HL-60 (cell line): ENCODE measurements at regions not wholly inside any gene's neighbourhood (a gene's known extent, or its start where the extent isn't known, plus 50 kb on each side); places are given as distances from the start of the nearest gene placed in this dataset.
"Not testable (repeated sequence)": the region's sequence is repeated elsewhere in the genome, so short reads cannot be mapped to it uniquely, and the experiment has no call there.

Experiments
- DNase-seq, 2 experiments: peaks; one replicate each; pipeline ENCODE4 v3.0.0-alpha.2; 2010 to 2020; ENCODE audit warnings: low read depth in 1 of 2, low spot score in 1 of 2
- H3K27ac ChIP-seq: fragments of 250-450 bp; sonication (Bioruptor Pico); replicated peaks from 2 replicates; pipeline ENCODE4 v1.5.1; 2020; ENCODE audit warnings: mild to moderate bottlenecking, moderate library complexity
- H3K27me3 ChIP-seq: fragments of 250-450 bp; sonication (Bioruptor Pico); 2 replicates; pipeline ENCODE4 v1.5.1; 2021; ENCODE audit warnings: mild to moderate bottlenecking, moderate library complexity; ENCODE audit not compliant: insufficient read depth, poor library complexity, severe bottlenecking
- H3K4me3 ChIP-seq: replicated peaks from 2 replicates; pipeline ENCODE4 v1.5.1; 2011; ENCODE audit warnings: mild to moderate bottlenecking, control low read depth, low read length; ENCODE audit not compliant: insufficient read depth
- CTCF ChIP-seq: IDR thresholded peaks from one replicate; pipeline ENCODE4 v1.5.1; 2011; ENCODE audit warnings: low read length, control low read depth, inconsistent platforms; ENCODE audit not compliant: insufficient read depth
- GABPA ChIP-seq: IDR thresholded peaks from 2 replicates; pipeline ENCODE4 v1.6.1; 2012; ENCODE audit warnings: low read depth
- POLR2AphosphoS5 ChIP-seq: IDR thresholded peaks from 2 replicates; pipeline ENCODE4 v1.6.1; 2012; ENCODE audit warnings: low read depth
- REST ChIP-seq: IDR thresholded peaks from 2 replicates; pipeline ENCODE4 v1.6.1; 2012; ENCODE audit warnings: low read depth; ENCODE audit not compliant: insufficient replicate concordance
- SPI1 ChIP-seq: IDR thresholded peaks from 2 replicates; pipeline ENCODE4 v1.6.1; 2012; ENCODE audit warnings: low read depth, mild to moderate bottlenecking, borderline replicate concordance

GRCh38 chr4:91684955-91685354 lies 618.8 kb upstream of the GRID2 start:
- no peak for DNase-seq
- no peak overlapping the region for H3K27ac ChIP-seq
- H3K27me3 ChIP-seq = no peaks in the 10 kb centered on the region
- H3K4me3 ChIP-seq = no peak overlapping the region
- TF ChIP-seq GABPA (no peak), POLR2AphosphoS5 (no peak), CTCF (no peak), REST (no peak), SPI1 (no peak)

- H3K27me3 ChIP-seq = no peaks in the 10 kb centered on the region
- DNase-seq = no peak
- no peak for TF ChIP-seq CTCF
- no peak for TF ChIP-seq SPI1
- TF ChIP-seq GABPA = no peak
- TF ChIP-seq POLR2AphosphoS5 = no peak
- H3K4me3 ChIP-seq = no peak overlapping the region
- no peak overlapping the region for H3K27ac ChIP-seq
Measured at GRCh38 chr4:91688413-91688812, 615.4 kb upstream of the GRID2 start.

DNA sequence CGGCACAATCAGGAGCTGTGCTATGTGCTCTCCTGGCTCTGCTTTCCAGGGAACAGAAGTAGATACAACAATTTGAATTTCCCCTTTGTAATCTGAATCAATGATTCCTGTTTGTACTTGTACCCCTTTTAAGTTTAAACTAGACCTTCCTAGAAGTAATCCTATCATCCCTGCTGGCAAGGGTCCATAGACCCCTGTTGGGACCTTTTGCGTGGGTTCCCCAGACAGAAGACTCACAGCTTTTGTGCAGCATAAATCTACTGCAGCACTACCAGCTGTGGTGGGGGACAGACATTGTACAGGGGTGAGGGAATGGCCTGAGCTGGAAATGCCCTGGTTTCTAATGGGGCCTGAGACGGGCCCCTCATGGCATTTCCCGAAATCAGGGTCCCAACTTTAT lies 604.1 kb upstream of the GRID2 start:
- not testable (repeated sequence) for H3K27me3 ChIP-seq, DNase-seq, H3K4me3 ChIP-seq, H3K27ac ChIP-seq

DNA sequence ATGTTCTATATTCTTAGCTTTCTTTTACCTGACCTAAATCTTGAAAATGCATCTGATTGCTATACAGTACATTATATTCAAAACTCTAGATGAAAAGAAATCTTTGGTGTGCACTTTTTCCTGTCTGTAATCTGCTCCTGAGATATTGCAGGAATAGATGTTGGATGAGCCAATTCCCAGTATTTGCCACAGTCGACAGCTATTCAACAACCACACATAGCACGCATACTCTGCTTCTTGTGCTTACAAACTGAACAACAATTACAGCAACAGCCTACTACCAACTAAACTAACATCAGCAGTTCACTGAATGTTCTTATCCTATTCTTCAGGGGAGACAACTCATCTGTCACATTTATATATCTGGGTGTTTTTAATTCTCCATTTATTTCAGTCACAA lies 573.9 kb upstream of the GRID2 start:
- H3K27me3 ChIP-seq = no peaks in the 10 kb centered on the region
- no peak for DNase-seq
- no peak for TF ChIP-seq GABPA
- no peak for TF ChIP-seq POLR2AphosphoS5
- TF ChIP-seq REST = no peak
- TF ChIP-seq CTCF = no peak
- no peak for TF ChIP-seq SPI1
- no peak overlapping the region for H3K4me3 ChIP-seq
- H3K27ac ChIP-seq = no peak overlapping the region
